HL-60 (cell line): ENCODE measurements at regions not wholly inside any gene's neighbourhood (a gene's known extent, or its start where the extent isn't known, plus 50 kb on each side); places are given as distances from the start of the nearest gene placed in this dataset.

Experiments
- GABPA ChIP-seq: IDR thresholded peaks from 2 replicates; pipeline ENCODE4 v1.6.1; 2012; ENCODE audit warnings: low read depth
- REST ChIP-seq: IDR thresholded peaks from 2 replicates; pipeline ENCODE4 v1.6.1; 2012; ENCODE audit warnings: low read depth; ENCODE audit not compliant: insufficient replicate concordance
- TF ChIP-seq, protein P1 (sequence below): IDR thresholded peaks from one replicate; pipeline ENCODE4 v1.5.1; 2011; ENCODE audit warnings: low read length, control low read depth, inconsistent platforms; ENCODE audit not compliant: insufficient read depth

DNA sequence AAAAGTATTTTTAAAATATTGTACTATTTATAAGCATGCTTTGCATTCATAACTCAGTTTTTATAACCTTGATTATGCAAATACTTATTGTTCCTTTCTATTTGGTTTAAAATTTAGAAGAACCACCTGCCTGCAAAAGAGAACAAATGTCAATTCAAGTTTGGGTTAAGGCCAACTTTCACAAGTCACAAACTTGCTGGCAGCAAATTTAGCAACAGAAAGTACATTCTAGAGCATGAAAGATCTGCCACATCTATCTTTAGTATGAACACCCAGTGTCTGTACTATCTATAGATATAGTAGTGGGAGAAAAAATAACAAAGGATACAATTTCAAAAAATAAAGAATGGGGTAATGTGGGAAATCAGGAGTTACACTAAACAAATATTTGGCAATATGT, 1014.2 kb downstream of the C4orf33 start:
- TF ChIP-seq, protein P1, sequence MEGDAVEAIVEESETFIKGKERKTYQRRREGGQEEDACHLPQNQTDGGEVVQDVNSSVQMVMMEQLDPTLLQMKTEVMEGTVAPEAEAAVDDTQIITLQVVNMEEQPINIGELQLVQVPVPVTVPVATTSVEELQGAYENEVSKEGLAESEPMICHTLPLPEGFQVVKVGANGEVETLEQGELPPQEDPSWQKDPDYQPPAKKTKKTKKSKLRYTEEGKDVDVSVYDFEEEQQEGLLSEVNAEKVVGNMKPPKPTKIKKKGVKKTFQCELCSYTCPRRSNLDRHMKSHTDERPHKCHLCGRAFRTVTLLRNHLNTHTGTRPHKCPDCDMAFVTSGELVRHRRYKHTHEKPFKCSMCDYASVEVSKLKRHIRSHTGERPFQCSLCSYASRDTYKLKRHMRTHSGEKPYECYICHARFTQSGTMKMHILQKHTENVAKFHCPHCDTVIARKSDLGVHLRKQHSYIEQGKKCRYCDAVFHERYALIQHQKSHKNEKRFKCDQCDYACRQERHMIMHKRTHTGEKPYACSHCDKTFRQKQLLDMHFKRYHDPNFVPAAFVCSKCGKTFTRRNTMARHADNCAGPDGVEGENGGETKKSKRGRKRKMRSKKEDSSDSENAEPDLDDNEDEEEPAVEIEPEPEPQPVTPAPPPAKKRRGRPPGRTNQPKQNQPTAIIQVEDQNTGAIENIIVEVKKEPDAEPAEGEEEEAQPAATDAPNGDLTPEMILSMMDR, result no peak
- no peak for TF ChIP-seq GABPA
- TF ChIP-seq REST, result no peak
